Neural cell (in vitro differentiated cells): ENCODE measurements at regions not wholly inside any gene's neighbourhood (a gene's known extent, or its start where the extent isn't known, plus 50 kb on each side); places are given as distances from the start of the nearest gene placed in this dataset.
A peak's percentile ranks its signal among the peaks of the same experiment; 100 is the strongest.

Experiments
- H2AFZ ChIP-seq: fragments of 200-600, 300-800 bp; sonication (generic), shearing (Covaris generic); 2 replicates; pipeline ENCODE4 v1.6.0; 2014; ENCODE audit warnings: low read depth, mild to moderate bottlenecking, antibody characterized with exemption, low read length, moderate library complexity
- H3F3A ChIP-seq: fragments of 200-600 bp; shearing (Covaris generic); 2 replicates; pipeline ENCODE4 v1.6.1; 2016; ENCODE audit warnings: mild to moderate bottlenecking, moderate library complexity, mixed read lengths, antibody characterized with exemption, low read length; ENCODE audit not compliant: insufficient read depth, poor library complexity, severe bottlenecking
- H3K27ac ChIP-seq: fragments of 200-600, 300-800 bp; sonication (generic), shearing (Covaris generic); 2 replicates; pipeline ENCODE4 v1.5.1; 2014; ENCODE audit warnings: mild to moderate bottlenecking, low read length, moderate library complexity
- H3K27me3 ChIP-seq: fragments of 300-800, 200-600 bp; sonication (generic), shearing (Covaris generic); 2 replicates; pipeline ENCODE4 v1.6.0; 2014; ENCODE audit warnings: mild to moderate bottlenecking, low read depth, low read length, moderate library complexity; ENCODE audit not compliant: insufficient read depth
- H3K36me3 ChIP-seq: fragments of 300-800, 200-600 bp; sonication (generic), shearing (Covaris generic); 2 replicates; pipeline ENCODE4 v1.5.1; 2014; ENCODE audit warnings: mild to moderate bottlenecking, antibody characterized with exemption, low read length, moderate library complexity; ENCODE audit not compliant: insufficient read depth
- H3K4me2 ChIP-seq: fragments of 300-800, 200-600 bp; sonication (generic), shearing (Covaris generic); 2 replicates; pipeline ENCODE4 v1.6.0; 2014; ENCODE audit warnings: mild to moderate bottlenecking, low read length
- H3K4me3 ChIP-seq: fragments of 300-800, 200-600 bp; sonication (generic), shearing (Covaris generic); 2 replicates; pipeline ENCODE4 v1.5.1; 2014; ENCODE audit warnings: mild to moderate bottlenecking, low read length, moderate library complexity
- H3K79me2 ChIP-seq: fragments of 200-600 bp; shearing (Covaris generic); replicated peaks from 2 replicates; pipeline ENCODE4 v1.6.0; 2014; ENCODE audit warnings: mild to moderate bottlenecking, low read length, moderate library complexity; ENCODE audit not compliant: insufficient read depth
- H3K9ac ChIP-seq: fragments of 300-800, 200-600 bp; sonication (generic), shearing (Covaris generic); 2 replicates; pipeline ENCODE4 v1.6.1; 2016; ENCODE audit warnings: mild to moderate bottlenecking, low read length, mixed read lengths
- H3K9me2 ChIP-seq: fragments of 200-600 bp; shearing (Covaris generic); 2 replicates; pipeline ENCODE4 v1.6.1; 2016; ENCODE audit warnings: mild to moderate bottlenecking, low read length, mixed read lengths; ENCODE audit not compliant: insufficient read depth
- H3K9me3 ChIP-seq: fragments of 200-600, 300-800 bp; sonication (generic), shearing (Covaris generic); 2 replicates; pipeline ENCODE4 v1.6.1; 2016; ENCODE audit warnings: mild to moderate bottlenecking, mixed run types, low read length, moderate library complexity, mixed read lengths
- H4K20me1 ChIP-seq: fragments of 200-600 bp; shearing (Covaris generic); 2 replicates; pipeline ENCODE4 v1.6.1; 2016; ENCODE audit warnings: mild to moderate bottlenecking, mixed run types; ENCODE audit not compliant: insufficient read depth
- EP300 ChIP-seq: fragments of 450-650 bp; conservative IDR thresholded peaks from 2 replicates; pipeline ENCODE4 v1.6.1; 2014; ENCODE audit warnings: antibody characterized with exemption, mild to moderate bottlenecking, moderate library complexity; ENCODE audit not compliant: poor library complexity, severe bottlenecking
- EZH2 ChIP-seq: fragments of 200-600, 300-800 bp; shearing (Covaris generic), sonication (generic); IDR thresholded peaks from 2 replicates; pipeline ENCODE4 v1.6.1; 2014; ENCODE audit warnings: antibody characterized with exemption, low read length, borderline replicate concordance, mild to moderate bottlenecking; ENCODE audit not compliant: insufficient read depth, poor library complexity, severe bottlenecking
- MXI1 ChIP-seq: fragments of 450-650 bp; conservative IDR thresholded peaks from 2 replicates; pipeline ENCODE4 v1.6.1; 2014; ENCODE audit warnings: antibody characterized with exemption, mild to moderate bottlenecking; ENCODE audit not compliant: poor library complexity, severe bottlenecking
- POLR2AphosphoS5 ChIP-seq: IDR thresholded peaks from 2 replicates; pipeline ENCODE4 v1.6.1; 2012
- RAD21 ChIP-seq: fragments of 450-650 bp; conservative IDR thresholded peaks from 2 replicates; pipeline ENCODE4 v1.6.1; 2014; ENCODE audit warnings: antibody characterized with exemption, mild to moderate bottlenecking, moderate library complexity
- SMC3 ChIP-seq: fragments of 450-650 bp; conservative IDR thresholded peaks from 2 replicates; pipeline ENCODE4 v1.6.1; 2014; ENCODE audit warnings: antibody characterized with exemption, mild to moderate bottlenecking, moderate library complexity; ENCODE audit not compliant: poor library complexity
- TAF1 ChIP-seq: IDR thresholded peaks from 2 replicates; pipeline ENCODE4 v1.6.1; 2012; ENCODE audit warnings: low read depth
- TF ChIP-seq, protein P1 (sequence below): IDR thresholded peaks from 2 replicates; pipeline ENCODE4 v1.6.1; 2012; ENCODE audit warnings: borderline replicate concordance
- TF ChIP-seq, protein P2 (sequence below): fragments of 450-650 bp; IDR thresholded peaks from 2 replicates; pipeline ENCODE4 v1.5.1; 2014; ENCODE audit warnings: antibody characterized with exemption, mild to moderate bottlenecking, moderate library complexity; ENCODE audit not compliant: poor library complexity, severe bottlenecking

DNA sequence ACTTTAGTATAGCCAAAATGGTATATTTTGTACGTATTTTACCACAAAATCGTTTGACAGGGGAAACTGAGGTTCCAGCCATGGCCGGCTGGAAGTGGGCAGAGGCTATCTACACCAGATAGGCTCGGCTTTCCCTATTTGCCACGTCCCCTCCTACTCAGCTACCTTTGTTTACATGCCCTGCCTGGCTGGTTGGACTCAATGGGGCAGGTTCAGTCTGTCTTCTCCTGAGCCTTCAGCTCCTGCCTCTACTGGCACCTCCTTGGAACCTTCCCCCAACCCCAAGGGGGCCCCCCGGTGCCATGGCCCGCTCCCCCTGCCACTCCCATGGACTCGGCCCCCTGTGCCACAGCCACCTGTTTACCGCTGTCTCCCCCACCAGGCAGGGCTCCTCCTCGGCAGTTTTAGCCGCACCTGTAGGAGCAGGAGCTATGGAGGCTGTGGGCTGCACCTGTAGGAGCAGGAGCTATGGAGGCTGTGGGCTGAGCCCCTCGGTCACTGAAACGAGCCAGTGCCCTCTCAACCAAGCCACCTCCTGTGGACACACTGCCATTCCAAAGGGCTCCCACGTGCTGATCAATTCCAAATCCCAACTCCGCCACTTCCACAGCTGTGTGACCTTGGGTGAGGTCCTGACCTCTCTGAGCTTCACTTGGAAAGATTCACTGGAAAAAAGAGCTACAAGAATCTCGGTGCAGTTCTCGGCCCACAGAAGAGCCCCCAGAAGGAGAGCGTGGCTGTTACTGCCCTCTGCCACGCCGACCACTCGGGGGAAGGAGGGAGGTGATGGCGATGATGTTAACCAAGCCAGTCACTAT is 62.2 kb downstream of the NCOR2 start:
- Histone ChIP-seq H2AFZ (no peak overlapping the region), H3K9ac (no peak overlapping the region), H3K79me2 (no peaks in the 10 kb centered on the region), H3F3A (no peaks in the 10 kb centered on the region), H3K27ac (no peak overlapping the region), H3K36me3 (no peaks in the 10 kb centered on the region), H3K9me3 (no peaks in the 10 kb centered on the region), H3K4me3 (no peak overlapping the region), H4K20me1 (no peaks in the 10 kb centered on the region), H3K27me3 (no peaks in the 10 kb centered on the region), H3K9me2 (no peaks in the 10 kb centered on the region), H3K4me2 (no peak overlapping the region)
- TF ChIP-seq EZH2 (no peak), EP300 (no peak), TAF1 (no peak), MXI1 (no peak), POLR2AphosphoS5 (no peak), SMC3 (no peak), RAD21 (no peak)
- TF ChIP-seq, protein P1, sequence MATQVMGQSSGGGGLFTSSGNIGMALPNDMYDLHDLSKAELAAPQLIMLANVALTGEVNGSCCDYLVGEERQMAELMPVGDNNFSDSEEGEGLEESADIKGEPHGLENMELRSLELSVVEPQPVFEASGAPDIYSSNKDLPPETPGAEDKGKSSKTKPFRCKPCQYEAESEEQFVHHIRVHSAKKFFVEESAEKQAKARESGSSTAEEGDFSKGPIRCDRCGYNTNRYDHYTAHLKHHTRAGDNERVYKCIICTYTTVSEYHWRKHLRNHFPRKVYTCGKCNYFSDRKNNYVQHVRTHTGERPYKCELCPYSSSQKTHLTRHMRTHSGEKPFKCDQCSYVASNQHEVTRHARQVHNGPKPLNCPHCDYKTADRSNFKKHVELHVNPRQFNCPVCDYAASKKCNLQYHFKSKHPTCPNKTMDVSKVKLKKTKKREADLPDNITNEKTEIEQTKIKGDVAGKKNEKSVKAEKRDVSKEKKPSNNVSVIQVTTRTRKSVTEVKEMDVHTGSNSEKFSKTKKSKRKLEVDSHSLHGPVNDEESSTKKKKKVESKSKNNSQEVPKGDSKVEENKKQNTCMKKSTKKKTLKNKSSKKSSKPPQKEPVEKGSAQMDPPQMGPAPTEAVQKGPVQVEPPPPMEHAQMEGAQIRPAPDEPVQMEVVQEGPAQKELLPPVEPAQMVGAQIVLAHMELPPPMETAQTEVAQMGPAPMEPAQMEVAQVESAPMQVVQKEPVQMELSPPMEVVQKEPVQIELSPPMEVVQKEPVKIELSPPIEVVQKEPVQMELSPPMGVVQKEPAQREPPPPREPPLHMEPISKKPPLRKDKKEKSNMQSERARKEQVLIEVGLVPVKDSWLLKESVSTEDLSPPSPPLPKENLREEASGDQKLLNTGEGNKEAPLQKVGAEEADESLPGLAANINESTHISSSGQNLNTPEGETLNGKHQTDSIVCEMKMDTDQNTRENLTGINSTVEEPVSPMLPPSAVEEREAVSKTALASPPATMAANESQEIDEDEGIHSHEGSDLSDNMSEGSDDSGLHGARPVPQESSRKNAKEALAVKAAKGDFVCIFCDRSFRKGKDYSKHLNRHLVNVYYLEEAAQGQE = no peak
- TF ChIP-seq, protein P2, sequence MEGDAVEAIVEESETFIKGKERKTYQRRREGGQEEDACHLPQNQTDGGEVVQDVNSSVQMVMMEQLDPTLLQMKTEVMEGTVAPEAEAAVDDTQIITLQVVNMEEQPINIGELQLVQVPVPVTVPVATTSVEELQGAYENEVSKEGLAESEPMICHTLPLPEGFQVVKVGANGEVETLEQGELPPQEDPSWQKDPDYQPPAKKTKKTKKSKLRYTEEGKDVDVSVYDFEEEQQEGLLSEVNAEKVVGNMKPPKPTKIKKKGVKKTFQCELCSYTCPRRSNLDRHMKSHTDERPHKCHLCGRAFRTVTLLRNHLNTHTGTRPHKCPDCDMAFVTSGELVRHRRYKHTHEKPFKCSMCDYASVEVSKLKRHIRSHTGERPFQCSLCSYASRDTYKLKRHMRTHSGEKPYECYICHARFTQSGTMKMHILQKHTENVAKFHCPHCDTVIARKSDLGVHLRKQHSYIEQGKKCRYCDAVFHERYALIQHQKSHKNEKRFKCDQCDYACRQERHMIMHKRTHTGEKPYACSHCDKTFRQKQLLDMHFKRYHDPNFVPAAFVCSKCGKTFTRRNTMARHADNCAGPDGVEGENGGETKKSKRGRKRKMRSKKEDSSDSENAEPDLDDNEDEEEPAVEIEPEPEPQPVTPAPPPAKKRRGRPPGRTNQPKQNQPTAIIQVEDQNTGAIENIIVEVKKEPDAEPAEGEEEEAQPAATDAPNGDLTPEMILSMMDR = no peak

DNA sequence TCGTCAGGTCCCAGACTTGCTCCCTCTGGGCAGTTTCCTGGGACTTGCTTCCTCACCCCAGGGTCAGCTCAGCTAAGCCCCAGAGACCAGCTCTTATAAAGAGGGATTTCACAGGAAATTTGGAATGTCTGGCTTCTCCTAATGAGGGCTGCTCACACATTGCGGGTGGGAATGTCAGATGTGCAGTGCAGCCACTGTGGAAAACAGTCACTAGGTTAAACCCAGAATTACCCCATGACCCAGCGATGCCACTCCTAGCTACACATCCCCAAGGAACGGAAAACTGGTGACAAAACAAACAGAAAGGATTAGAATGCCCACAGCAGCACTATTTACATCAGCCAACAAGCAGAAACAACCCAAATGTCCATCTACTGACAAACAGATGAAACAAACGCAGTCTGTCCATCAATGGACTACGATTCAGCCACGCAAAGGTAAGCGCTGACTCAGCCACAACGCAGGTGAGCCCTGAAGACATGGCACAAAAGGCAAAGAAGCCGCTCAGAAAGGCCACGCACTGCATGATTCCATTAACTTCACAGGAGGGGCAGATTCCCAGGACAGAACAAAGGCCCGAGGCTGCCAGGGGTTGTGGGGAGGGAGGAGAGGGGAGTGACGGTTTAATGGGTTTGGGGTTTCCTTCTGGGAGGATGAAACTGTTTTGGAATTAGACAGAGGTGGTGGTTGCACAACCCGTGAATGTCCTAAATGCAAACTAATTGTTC is 63.0 kb downstream of the NCOR2 start:
- Histone ChIP-seq H3K9ac (peak overlapping the region; percentile 9), H3K36me3 (no peaks in the 10 kb centered on the region), H2AFZ (no peak overlapping the region), H3K9me2 (no peaks in the 10 kb centered on the region), H3K27ac (no peak overlapping the region), H3K79me2 (no peaks in the 10 kb centered on the region), H3K4me2 (no peak overlapping the region), H3F3A (no peaks in the 10 kb centered on the region), H3K4me3 (no peak overlapping the region), H3K27me3 (no peaks in the 10 kb centered on the region), H4K20me1 (no peaks in the 10 kb centered on the region), H3K9me3 (no peaks in the 10 kb centered on the region)
- TF ChIP-seq EP300 = no peak
- TF ChIP-seq, protein P1 = peak; percentile 32
